Thoracic aorta (tissue), 2 donors: ENCODE measurements at regions not wholly inside any gene's neighbourhood (a gene's known extent, or its start where the extent isn't known, plus 50 kb on each side); places are given as distances from the start of the nearest gene placed in this dataset.
"Not testable (repeated sequence)": the region's sequence is repeated elsewhere in the genome, so short reads cannot be mapped to it uniquely, and the experiment has no call there.

ENCODE experiments used
- ATAC-seq: fragments of 150-250 bp; one replicate; pipeline ENCODE4 v1.8.0; 2017; ENCODE audit warnings: low read depth; ENCODE audit not compliant: insufficient number of reproducible peaks, low FRiP score
- DNase-seq: peaks from one replicate; pipeline ENCODE4 v3.0.0-alpha.2; 2020; ENCODE audit warnings: low spot score
- H3K27ac ChIP-seq, 2 donors: fragments of 200-600 bp; sonication (generic); 1 replicate in 1 of 2; 2 replicates in 1 of 2; pipeline ENCODE4 v1.5.1; 2016; ENCODE audit warnings: mild to moderate bottlenecking in 2 of 2, moderate library complexity in 2 of 2
- H3K27me3 ChIP-seq: fragments of 200-600 bp; sonication (generic); replicated peaks from 2 replicates; pipeline ENCODE4 v1.6.0; 2016; ENCODE audit warnings: mild to moderate bottlenecking; ENCODE audit not compliant: insufficient read depth
- H3K36me3 ChIP-seq: fragments of 200-600 bp; sonication (generic); one replicate; pipeline ENCODE4 v1.5.1; 2016
- H3K4me1 ChIP-seq, 2 donors: fragments of 200-600 bp; sonication (generic); 1 replicate in 1 of 2; 2 replicates in 1 of 2; pipeline versions ENCODE4 v1.5.1 to v1.6.0; 2016; ENCODE audit warnings: low read depth in 2 of 2, mild to moderate bottlenecking in 1 of 2; ENCODE audit not compliant: control insufficient read depth in 1 of 2
- H3K4me3 ChIP-seq: fragments of 200-600 bp; sonication (generic); 2 replicates; pipeline ENCODE4 v1.5.1; 2016; ENCODE audit warnings: mild to moderate bottlenecking
- H3K9me3 ChIP-seq: fragments of 200-600 bp; sonication (generic); 2 replicates; pipeline ENCODE4 v1.5.1; 2016
- CTCF ChIP-seq: fragments of 200-600 bp; sonication (generic); IDR thresholded peaks from one replicate; pipeline ENCODE4 v1.5.1; 2019; ENCODE audit warnings: antibody characterized with exemption

- Histone ChIP-seq H3K4me1 (no peaks in the 10 kb centered on the region), H3K9me3 (no peaks in the 10 kb centered on the region), H3K27ac (no peak overlapping the region), H3K4me3 (no peak overlapping the region), H3K36me3 (no peaks in the 10 kb centered on the region), H3K27me3 (no peaks in the 10 kb centered on the region)
- no peak for TF ChIP-seq CTCF
- no peak for ATAC-seq
- no peak for DNase-seq
Measured at GRCh38 chr2:17460371-17461086, 57.7 kb downstream of the RAD51AP2 start.

GRCh38 chr2:17455343-17455742 is 62.9 kb downstream of the RAD51AP2 start:
- Histone ChIP-seq H3K27ac (no peak overlapping the region), H3K36me3 (no peaks in the 10 kb centered on the region), H3K27me3 (no peaks in the 10 kb centered on the region), H3K4me1 (no peaks in the 10 kb centered on the region), H3K4me3 (no peak overlapping the region), H3K9me3 (no peaks in the 10 kb centered on the region)
- ATAC-seq: no peak
- no peak for DNase-seq
- TF ChIP-seq CTCF: no peak

- H3K4me3 ChIP-seq, H3K27ac ChIP-seq, H3K9me3 ChIP-seq, H3K4me1 ChIP-seq, ATAC-seq, H3K36me3 ChIP-seq, DNase-seq, H3K27me3 ChIP-seq: not testable (repeated sequence)
Measured at GRCh38 chr2:17446191-17446590, 72.0 kb downstream of the RAD51AP2 start.

GRCh38 chr2:17445744-17446143 is 72.5 kb downstream of the RAD51AP2 start:
- ATAC-seq (no peak), DNase-seq (no peak)
- Histone ChIP-seq H3K27me3 (no peaks in the 10 kb centered on the region), H3K4me1 (no peaks in the 10 kb centered on the region), H3K27ac (no peak overlapping the region), H3K9me3 (peaks cover 3% of the 10 kb centered on the region), H3K4me3 (no peak overlapping the region), H3K36me3 (no peaks in the 10 kb centered on the region)
- no peak for TF ChIP-seq CTCF

GRCh38 chr2:17442334-17442733 is 75.9 kb downstream of the RAD51AP2 start:
- no peaks in the 10 kb centered on the region for H3K27me3 ChIP-seq
- H3K36me3 ChIP-seq: no peaks in the 10 kb centered on the region
- H3K27ac ChIP-seq: no peak overlapping the region
- no peak for ATAC-seq
- no peaks in the 10 kb centered on the region for H3K9me3 ChIP-seq
- no peak for DNase-seq
- TF ChIP-seq CTCF: no peak
- H3K4me3 ChIP-seq: no peak overlapping the region
- H3K4me1 ChIP-seq: no peaks in the 10 kb centered on the region

- Histone ChIP-seq H3K36me3 (no peaks in the 10 kb centered on the region), H3K9me3 (no peaks in the 10 kb centered on the region), H3K4me3 (no peak overlapping the region), H3K4me1 (no peaks in the 10 kb centered on the region), H3K27ac (no peak overlapping the region), H3K27me3 (no peaks in the 10 kb centered on the region)
- ATAC-seq (no peak), DNase-seq (no peak)
- TF ChIP-seq CTCF: no peak
Measured at GRCh38 chr2:17441790-17442189, 76.5 kb downstream of the RAD51AP2 start.
